ENCODE measurements at regions not wholly inside any gene's neighbourhood (a gene's known extent, or its start where the extent isn't known, plus 50 kb on each side); places are given as distances from the start of the nearest gene placed in this dataset.
"Not testable (repeated sequence)": the region's sequence is repeated elsewhere in the genome, so short reads cannot be mapped to it uniquely, and the experiment has no call there.

GRCh38 chr2:61774351-61774750, 79.5 kb downstream of the FAM161A start:
- peak; percentile 11 for DNase-seq

- no peak for DNase-seq
These were observed 81.7 kb downstream of the FAM161A start for GRCh38 chr2:61771904-61772845.

GRCh38 chr2:61770746-61771145, 83.1 kb downstream of the FAM161A start:
- no peak for DNase-seq

- no peak for DNase-seq
These were observed 83.6 kb downstream of the FAM161A start for GRCh38 chr2:61770298-61770697.

GRCh38 chr2:61769093-61769675, 84.7 kb downstream of the FAM161A start:
- DNase-seq, result no peak

- DNase-seq, result peak; percentile 99
These were observed 89.6 kb downstream of the FAM161A start for GRCh38 chr2:61764035-61764800.

- peak; percentile 83 for DNase-seq
These were observed 90.2 kb downstream of the FAM161A start for GRCh38 chr2:61763605-61764034.

GRCh38 chr2:61762292-61762691, 91.6 kb downstream of the FAM161A start:
- DNase-seq, result no peak

GRCh38 chr2:61759718-61760117, 94.1 kb downstream of the FAM161A start:
- no peak for DNase-seq

GRCh38 chr2:61759005-61759404, 94.9 kb downstream of the FAM161A start:
- DNase-seq, result peak; percentile 73

GRCh38 chr2:61758159-61758558, 95.7 kb downstream of the FAM161A start:
- DNase-seq, result no peak

- DNase-seq, result no peak
These were observed 100.3 kb downstream of the FAM161A start for GRCh38 chr2:61753512-61753911.

GRCh38 chr2:61750624-61751023, 103.2 kb downstream of the FAM161A start:
- no peak for DNase-seq

- no peak for DNase-seq
These were observed 110.9 kb downstream of the FAM161A start for GRCh38 chr2:61742955-61743354.

- peak; percentile 61 for DNase-seq
These were observed 116.0 kb downstream of the FAM161A start for GRCh38 chr2:61737841-61738240.

- no peak for DNase-seq
These were observed 116.9 kb downstream of the FAM161A start for GRCh38 chr2:61736953-61737352.

- DNase-seq, result no peak
These were observed 120.3 kb downstream of the FAM161A start for GRCh38 chr2:61733563-61733962.

GRCh38 chr2:61732787-61733186, 121.1 kb downstream of the FAM161A start:
- DNase-seq, result no peak

GRCh38 chr2:61727746-61728145, 126.1 kb downstream of the FAM161A start:
- DNase-seq, result peak; percentile 25

GRCh38 chr2:61726456-61727209, 127.2 kb downstream of the FAM161A start:
- peak; percentile 9 for DNase-seq

- not testable (repeated sequence) for DNase-seq
These were observed 130.5 kb downstream of the FAM161A start for GRCh38 chr2:61723364-61723763.

- no peak for DNase-seq
These were observed 131.1 kb downstream of the FAM161A start for GRCh38 chr2:61722800-61723199.

- no peak for DNase-seq
These were observed 131.5 kb downstream of the FAM161A start for GRCh38 chr2:61722318-61722717.
